IMR-90 (cell line): ENCODE measurements at regions not wholly inside any gene's neighbourhood (a gene's known extent, or its start where the extent isn't known, plus 50 kb on each side); places are given as distances from the start of the nearest gene placed in this dataset.

Source experiments
- ATAC-seq: fragments of 200-7000 bp; cut with Tn5 transposase; 2 replicates; pipeline ENCODE4 v1.9.1; 2020; ENCODE audit warnings: low read depth, mild to moderate bottlenecking, moderate library complexity
- BruUV-seq: library from RNA; stranded (reverse); fragments of 400-500 nt; replicated peaks from 2 replicates; lab custom pipeline; 2021; lab: Mats Ljungman, UMichigan
- CTCF ChIA-PET: fragments of 300-600 bp; formaldehyde crosslinking; extraction: SDS; loops from one replicate; lab custom pipeline; 2021; ENCODE audit warnings: antibody characterized with exemption; lab: Yijun Ruan, JAX
- POLR2A ChIA-PET: fragments of 300-600 bp; sonication (Branson Sonifier 250); formaldehyde crosslinking; loops from one replicate; lab custom pipeline; 2022; ENCODE audit warnings: antibody characterized with exemption; ENCODE audit not compliant: unreplicated experiment; lab: Charles Lee
- DNase-seq: peaks from one replicate; pipeline ENCODE4 v3.0.0; 2013
- H2AFZ ChIP-seq: replicated peaks from 2 replicates; pipeline ENCODE3; 2013; ENCODE audit warnings: low read length, mild to moderate bottlenecking; ENCODE audit not compliant: poor library complexity
- H2AK5ac ChIP-seq: 2 replicates; pipeline ENCODE4 v1.6.1; 2013; ENCODE audit warnings: low read depth, low read length, inconsistent platforms
- H2AK9ac ChIP-seq: replicated peaks from 2 replicates; pipeline ENCODE3; 2013; ENCODE audit warnings: mild to moderate bottlenecking, low read depth, low read length, moderate library complexity; ENCODE audit not compliant: poor library complexity
- H2BK120ac ChIP-seq: 2 replicates; pipeline ENCODE4 v1.6.1; 2013; ENCODE audit warnings: low read depth, low read length, inconsistent platforms
- H2BK15ac ChIP-seq: 3 replicates; pipeline ENCODE4 v1.6.1; 2013; ENCODE audit warnings: low read depth, low read length, inconsistent platforms
- H2BK20ac ChIP-seq: 2 replicates; pipeline ENCODE4 v1.6.1; 2013; ENCODE audit warnings: low read depth, mild to moderate bottlenecking, inconsistent platforms, low read length, moderate library complexity
- H2BK5ac ChIP-seq: 2 replicates; pipeline ENCODE4 v1.6.1; 2013; ENCODE audit warnings: mild to moderate bottlenecking, low read depth, low read length, inconsistent platforms; ENCODE audit not compliant: poor library complexity, severe bottlenecking
- H3K14ac ChIP-seq: replicated peaks from 2 replicates; pipeline ENCODE4 v1.6.1; 2013; ENCODE audit warnings: low read depth, low read length, inconsistent platforms
- H3K18ac ChIP-seq: 2 replicates; pipeline ENCODE4 v1.6.1; 2013; ENCODE audit warnings: low read depth, low read length, control low read depth
- H3K23ac ChIP-seq: 2 replicates; pipeline ENCODE4 v1.6.1; 2013; ENCODE audit warnings: low read depth, low read length, inconsistent platforms
- H3K27ac ChIP-seq: 2 replicates; pipeline ENCODE4 v1.5.1; 2013; ENCODE audit warnings: mild to moderate bottlenecking, control low read depth, low read length; ENCODE audit not compliant: insufficient read depth
- H3K27me3 ChIP-seq: 2 replicates; pipeline ENCODE4 v1.6.1; 2013; ENCODE audit warnings: low read length; ENCODE audit not compliant: control insufficient read depth, insufficient read depth
- H3K36me3 ChIP-seq: 2 replicates; pipeline ENCODE4 v1.6.1; 2013; ENCODE audit warnings: low read length, mixed read lengths; ENCODE audit not compliant: control insufficient read depth, insufficient read depth
- H3K4ac ChIP-seq: 2 replicates; pipeline ENCODE4 v1.6.1; 2013; ENCODE audit warnings: low read depth, low read length, inconsistent platforms
- H3K4me1 ChIP-seq: 2 replicates; pipeline ENCODE4 v1.6.1; 2013; ENCODE audit warnings: low read length, mixed read lengths; ENCODE audit not compliant: control insufficient read depth, insufficient read depth
- H3K4me2 ChIP-seq: 2 replicates; pipeline ENCODE4 v1.6.1; 2013; ENCODE audit warnings: low read depth, mild to moderate bottlenecking, control low read depth, low read length, moderate library complexity
- H3K4me3 ChIP-seq: 2 replicates; pipeline ENCODE4 v1.5.1; 2013; ENCODE audit warnings: low read depth, mild to moderate bottlenecking, control low read depth, low read length, moderate library complexity; ENCODE audit not compliant: insufficient read depth
- H3K56ac ChIP-seq: 2 replicates; pipeline ENCODE4 v1.6.1; 2013; ENCODE audit warnings: low read length, inconsistent platforms; ENCODE audit not compliant: insufficient read depth; ENCODE audit errors: extremely low read depth
- H3K79me1 ChIP-seq, 2 experiments: 2 replicates each; pipeline ENCODE4 v1.6.1; 2013; ENCODE audit warnings: low read length in 2 of 2, inconsistent platforms in 1 of 2, low read depth in 1 of 2
- H3K9ac ChIP-seq: 2 replicates; pipeline ENCODE4 v1.6.1; 2013; ENCODE audit warnings: low read depth, low read length, control low read depth
- H3K9me1 ChIP-seq: 2 replicates; pipeline ENCODE4 v1.6.1; 2013; ENCODE audit warnings: low read length, inconsistent platforms; ENCODE audit not compliant: insufficient read depth
- H3K9me3 ChIP-seq: 2 replicates; pipeline ENCODE4 v1.6.1; 2013; ENCODE audit warnings: low read length; ENCODE audit not compliant: control insufficient read depth, insufficient read depth
- H4K20me1 ChIP-seq: 2 replicates; pipeline ENCODE4 v1.6.1; 2013; ENCODE audit warnings: low read length, inconsistent platforms; ENCODE audit not compliant: insufficient read depth
- H4K5ac ChIP-seq: 2 replicates; pipeline ENCODE4 v1.6.1; 2013; ENCODE audit warnings: mild to moderate bottlenecking, low read depth, low read length, control low read depth
- H4K8ac ChIP-seq, 2 experiments: 2 replicates each; pipeline ENCODE4 v1.6.1; 2013; ENCODE audit warnings: low read depth in 2 of 2, low read length in 2 of 2, control low read depth in 1 of 2, inconsistent platforms in 1 of 2
- H4K91ac ChIP-seq: 2 replicates; pipeline ENCODE4 v1.6.1; 2013; ENCODE audit warnings: low read depth, low read length, inconsistent platforms; ENCODE audit not compliant: insufficient read depth
- CHD1 ChIP-seq: IDR thresholded peaks from 2 replicates; pipeline ENCODE4 v1.6.1; 2012; ENCODE audit warnings: low read depth, low read length, improper control_type of control experiment
- CTCF ChIP-seq: conservative IDR thresholded peaks from 2 replicates; pipeline ENCODE4 v1.5.1; 2012; ENCODE audit warnings: mild to moderate bottlenecking, low read depth, low read length, improper control_type of control experiment
- ELK1 ChIP-seq: fragments of 150-350 bp; IDR thresholded peaks from 2 replicates; pipeline ENCODE4 v1.6.1; 2016; ENCODE audit warnings: low read depth, mild to moderate bottlenecking, low read length, moderate library complexity, borderline replicate concordance
- FOS ChIP-seq: fragments of 150-350 bp; IDR thresholded peaks from 2 replicates; pipeline ENCODE4 v1.6.1; 2016; ENCODE audit warnings: low read depth, low read length
- MXI1 ChIP-seq: IDR thresholded peaks from 2 replicates; pipeline ENCODE4 v1.6.1; 2012; ENCODE audit warnings: low read depth, mild to moderate bottlenecking, low read length, moderate library complexity, borderline replicate concordance
- NFE2L2 ChIP-seq: fragments of 150-350 bp; IDR thresholded peaks from 2 replicates; pipeline ENCODE4 v1.6.1; 2016; ENCODE audit warnings: low read depth, mild to moderate bottlenecking, low read length
- POLR2A ChIP-seq: IDR thresholded peaks from 2 replicates; pipeline ENCODE4 v1.6.1; 2012; ENCODE audit warnings: mild to moderate bottlenecking, low read depth, low read length
- RCOR1 ChIP-seq: IDR thresholded peaks from 2 replicates; pipeline ENCODE4 v1.6.1; 2012; ENCODE audit warnings: mild to moderate bottlenecking, low read length, improper control_type of control experiment; ENCODE audit not compliant: insufficient replicate concordance
- RFX5 ChIP-seq: IDR thresholded peaks from 2 replicates; pipeline ENCODE4 v1.8.0; 2012; ENCODE audit warnings: low read depth, mild to moderate bottlenecking, low read length, moderate library complexity
- SMC3 ChIP-seq: fragments of 150-350 bp; IDR thresholded peaks from 2 replicates; pipeline ENCODE4 v1.6.1; 2016; ENCODE audit warnings: low read depth, mild to moderate bottlenecking, antibody characterized with exemption, low read length, moderate library complexity
- WGBS, 2 experiments: methylation state at CpG; one replicate each; pipeline versions ENCODE4 v1.1.5 to v1.1.7; 2013; ENCODE audit warnings: missing lambda C conversion rate in 2 of 2; ENCODE audit not compliant: insufficient read length in 1 of 2; ENCODE audit errors: extremely low coverage in 2 of 2; 5-methylcytosine and 5-hydroxymethylcytosine counted together
- dilution Hi-C: fragments of 300-500 bp; cut with HindIII; formaldehyde crosslinking; loops from one replicate; pipeline ENCODE4 v1.14.3; 2018; ENCODE audit warnings: low sequenced_read_pairs; ENCODE audit not compliant: unreplicated experiment
- in situ Hi-C: fragments of 300-500 bp; cut with MboI; formaldehyde crosslinking; loops from 3 replicates; pipeline ENCODE4 v1.14.3; 2019; ENCODE audit warnings: low sequenced_read_pairs, inconsistent platforms, mixed read lengths
- intact Hi-C: fragments of 100-400 bp; cut with micrococcal nuclease; formaldehyde crosslinking; loops from 2 replicates; pipeline ENCODE4 v1.10.0; 2022

- Histone ChIP-seq H4K5ac (no peak overlapping the region), H3K4me3 (no peak overlapping the region), H3K14ac (no peak overlapping the region), H3K9ac (no peak overlapping the region), H2BK5ac (no peak overlapping the region), H4K8ac (no peak overlapping the region), H2BK15ac (no peak overlapping the region), H3K27ac (no peak overlapping the region), H4K20me1 (no peaks in the 10 kb centered on the region), H2AK9ac (no peak overlapping the region), H3K18ac (no peak overlapping the region), H3K4me1 (no peaks in the 10 kb centered on the region), H2BK120ac (no peak overlapping the region), H3K4me2 (no peak overlapping the region), H3K56ac (no peak overlapping the region), H3K36me3 (no peaks in the 10 kb centered on the region), H4K91ac (no peak overlapping the region), H3K23ac (no peak overlapping the region), H3K9me3 (no peaks in the 10 kb centered on the region), H2AFZ (no peak overlapping the region), H3K9me1 (no peaks in the 10 kb centered on the region), H3K79me1 (no peaks in the 10 kb centered on the region), H3K4ac (no peak overlapping the region), H3K27me3 (peaks cover 9% of the 10 kb centered on the region), H2AK5ac (no peak overlapping the region), H2BK20ac (no peak overlapping the region)
- TF ChIP-seq POLR2A (no peak), NFE2L2 (no peak), CTCF (no peak), CHD1 (no peak), ELK1 (no peak), SMC3 (no peak), FOS (no peak), RFX5 (no peak), MXI1 (no peak), RCOR1 (no peak)
- in situ Hi-C loops (no loop called here), intact Hi-C loops (no loop called here), dilution Hi-C loops (no loop called here)
- ATAC-seq = no peak
- WGBS, 2 experiments = 58% methylated on average over 2 of the region's 3 CpGs; no CpG with 5 or more reads in 1 of the 2 experiments
- no peak for DNase-seq
- BruUV-seq = no TSS peak
- POLR2A ChIA-PET = no interaction called here
- CTCF ChIA-PET = no interaction called here
Observed at GRCh38 chr17:36756695-36757094, 155.3 kb downstream of the MRM1 start.
